ENCODE measurements at regions not wholly inside any gene's neighbourhood (a gene's known extent, or its start where the extent isn't known, plus 50 kb on each side); places are given as distances from the start of the nearest gene placed in this dataset.

DNA sequence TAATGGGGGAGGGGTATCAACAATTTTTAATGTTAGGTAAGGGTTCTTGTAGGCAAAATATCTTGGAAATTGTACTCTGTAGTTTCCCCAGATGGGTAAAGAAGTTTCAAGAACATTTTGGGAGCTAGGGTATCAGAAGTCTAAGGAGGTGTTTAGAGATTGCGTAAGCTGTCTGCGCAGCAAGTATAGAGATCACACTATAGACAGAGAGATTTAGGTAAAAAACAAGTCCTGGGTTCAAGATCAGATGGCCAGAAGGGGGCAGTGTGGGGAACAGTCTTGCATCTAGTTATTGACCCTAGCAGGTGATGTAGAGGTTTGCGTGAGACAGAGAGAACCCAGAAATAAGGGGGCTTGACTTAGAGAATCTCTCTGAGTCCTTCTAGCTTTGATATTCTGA lies 80.8 kb downstream of the S1PR1 start:
- no peak for DNase-seq

DNA sequence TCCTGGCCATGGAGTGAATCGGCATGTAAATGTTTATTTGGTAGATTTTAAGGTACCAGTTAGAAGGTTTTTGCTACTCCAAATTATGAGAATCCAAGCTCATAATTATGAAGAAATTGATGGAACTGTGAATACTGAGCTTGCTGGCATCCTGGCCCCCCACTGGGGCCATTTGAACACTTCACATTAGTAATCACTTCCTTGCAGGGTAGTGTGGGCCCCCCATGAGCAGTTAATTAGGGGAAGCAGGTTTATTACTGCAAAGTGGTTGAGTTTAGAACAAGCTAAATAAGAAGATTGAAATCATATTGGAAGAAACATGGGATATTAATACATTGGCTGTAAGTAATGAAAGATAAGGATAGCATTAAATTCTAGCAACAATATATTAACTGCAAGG lies 86.7 kb downstream of the S1PR1 start:
- DNase-seq: no peak

GRCh38 chr1:101325144-101325543 lies 88.3 kb downstream of the S1PR1 start:
- no peak for DNase-seq

GRCh38 chr1:101330427-101331130 lies 93.8 kb downstream of the S1PR1 start:
- DNase-seq: no peak

DNA sequence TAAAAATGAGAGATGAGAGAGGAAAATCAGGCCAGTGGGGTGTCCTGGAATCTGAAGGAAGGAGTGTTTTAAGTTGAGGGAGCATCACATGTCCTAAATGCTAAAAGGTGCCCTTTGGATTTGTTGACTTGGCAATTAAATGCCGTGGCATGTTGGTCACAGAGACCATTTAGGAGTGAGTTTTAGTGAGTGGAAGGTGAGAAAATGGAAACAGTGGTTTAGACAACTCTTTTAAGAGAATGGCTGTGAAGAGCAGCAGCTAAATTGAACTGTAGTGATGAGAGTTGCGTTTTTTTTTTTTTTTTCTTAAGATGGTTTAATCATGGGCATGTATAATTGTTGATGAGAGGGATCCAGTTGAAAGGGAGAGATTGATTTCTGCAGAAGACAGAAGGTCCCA lies 95.0 kb downstream of the S1PR1 start:
- DNase-seq: no peak

- DNase-seq: no peak
These were observed 95.8 kb downstream of the S1PR1 start for GRCh38 chr1:101332633-101333032.

- DNase-seq: no peak
These were observed 96.4 kb downstream of the S1PR1 start for GRCh38 chr1:101333186-101333585.

DNA sequence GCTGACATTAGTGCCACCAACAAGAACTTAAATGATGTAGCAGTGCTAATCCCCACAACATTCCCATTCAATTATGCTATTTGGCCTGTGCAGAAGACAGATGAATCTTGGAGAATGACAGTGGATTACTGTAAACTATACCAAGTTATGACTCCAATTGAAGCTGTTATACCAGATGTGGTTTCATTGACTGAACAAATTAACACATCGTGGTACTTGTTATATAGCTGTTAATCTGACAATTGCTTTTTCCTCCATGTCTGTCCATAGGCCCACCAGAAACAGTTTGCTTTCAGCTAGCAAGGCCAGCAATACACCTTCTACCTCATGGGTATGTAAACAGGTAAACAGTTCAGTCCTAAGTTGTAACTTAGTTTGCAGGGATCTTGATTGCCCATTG lies 101.1 kb downstream of the S1PR1 start:
- DNase-seq: no peak

- DNase-seq: peak; percentile 8
These were observed 102.1 kb downstream of the S1PR1 start for GRCh38 chr1:101338714-101339430.

DNA sequence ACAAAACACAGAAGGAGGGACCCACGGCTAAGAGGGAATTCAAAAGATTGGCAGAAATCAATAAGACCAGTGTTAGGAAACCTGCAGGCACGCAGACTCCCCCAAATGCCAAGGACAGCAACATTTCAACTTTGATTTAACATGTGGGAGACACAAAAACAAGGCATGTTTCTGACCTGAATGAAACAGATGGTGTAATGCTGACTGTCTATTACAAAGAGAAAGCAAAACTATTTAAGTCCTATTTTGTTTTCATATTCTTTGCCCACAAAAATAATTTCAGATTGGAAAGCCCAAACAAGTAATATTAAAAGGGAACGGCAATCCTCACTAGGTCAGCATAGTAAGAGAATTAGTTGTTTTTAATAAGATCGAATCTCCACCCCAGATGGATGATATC lies 107.9 kb downstream of the S1PR1 start:
- DNase-seq: no peak

DNA sequence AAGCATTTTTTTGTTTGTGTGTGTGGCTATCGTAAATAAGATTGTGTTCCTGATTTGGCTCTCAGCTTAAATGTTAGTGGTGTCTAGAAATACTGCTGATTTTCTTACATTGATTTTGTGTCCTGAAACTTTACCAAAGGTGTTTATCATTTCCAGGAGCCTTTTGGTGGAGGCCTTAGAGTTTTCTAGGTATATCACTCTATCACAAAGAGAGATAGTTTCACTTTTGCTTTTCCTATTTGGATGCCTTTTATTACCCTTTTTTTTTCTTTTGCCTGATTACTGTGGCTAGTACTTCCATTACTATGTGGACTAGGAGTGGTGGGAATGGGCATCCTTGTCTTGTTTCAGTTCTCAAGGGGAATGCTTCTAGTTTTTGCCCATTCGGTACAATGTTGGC lies 109.6 kb downstream of the S1PR1 start:
- no peak for DNase-seq

GRCh38 chr1:101356013-101356412 lies 119.2 kb downstream of the S1PR1 start:
- DNase-seq: no peak

GRCh38 chr1:101356604-101357443 lies 120.0 kb downstream of the S1PR1 start:
- DNase-seq: no peak

DNA sequence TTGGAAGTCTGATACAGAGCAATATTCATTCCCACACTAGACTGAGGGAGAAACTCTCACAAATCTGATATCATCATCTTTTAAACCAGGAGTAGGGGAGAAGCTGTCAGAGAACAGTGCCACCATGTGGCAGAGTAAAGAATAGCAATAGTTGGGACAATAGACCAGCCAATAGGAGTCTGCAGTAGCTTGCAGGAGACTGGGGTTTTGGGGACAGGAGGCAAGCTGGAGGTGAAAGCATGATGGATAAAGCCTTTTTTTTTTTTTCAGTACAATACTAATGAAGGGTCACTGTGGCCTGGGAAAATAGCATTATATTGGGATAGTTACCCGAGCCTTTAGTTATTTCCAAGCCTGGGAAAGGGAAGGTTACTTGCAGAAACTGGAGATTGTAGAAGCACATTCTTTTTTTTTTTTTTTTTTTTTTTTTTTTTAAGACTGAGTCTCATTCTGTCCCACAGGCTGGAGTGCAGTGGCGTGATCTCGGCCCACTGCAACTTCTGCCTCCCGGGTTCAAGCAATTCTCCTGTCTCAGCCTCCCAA lies 120.7 kb downstream of the S1PR1 start:
- peak; percentile 75 for DNase-seq

- peak; percentile 10 for DNase-seq
These were observed 123.7 kb downstream of the S1PR1 start for GRCh38 chr1:101360506-101360905.

- DNase-seq: no peak
These were observed 127.1 kb downstream of the S1PR1 start for GRCh38 chr1:101363891-101364318.

DNA sequence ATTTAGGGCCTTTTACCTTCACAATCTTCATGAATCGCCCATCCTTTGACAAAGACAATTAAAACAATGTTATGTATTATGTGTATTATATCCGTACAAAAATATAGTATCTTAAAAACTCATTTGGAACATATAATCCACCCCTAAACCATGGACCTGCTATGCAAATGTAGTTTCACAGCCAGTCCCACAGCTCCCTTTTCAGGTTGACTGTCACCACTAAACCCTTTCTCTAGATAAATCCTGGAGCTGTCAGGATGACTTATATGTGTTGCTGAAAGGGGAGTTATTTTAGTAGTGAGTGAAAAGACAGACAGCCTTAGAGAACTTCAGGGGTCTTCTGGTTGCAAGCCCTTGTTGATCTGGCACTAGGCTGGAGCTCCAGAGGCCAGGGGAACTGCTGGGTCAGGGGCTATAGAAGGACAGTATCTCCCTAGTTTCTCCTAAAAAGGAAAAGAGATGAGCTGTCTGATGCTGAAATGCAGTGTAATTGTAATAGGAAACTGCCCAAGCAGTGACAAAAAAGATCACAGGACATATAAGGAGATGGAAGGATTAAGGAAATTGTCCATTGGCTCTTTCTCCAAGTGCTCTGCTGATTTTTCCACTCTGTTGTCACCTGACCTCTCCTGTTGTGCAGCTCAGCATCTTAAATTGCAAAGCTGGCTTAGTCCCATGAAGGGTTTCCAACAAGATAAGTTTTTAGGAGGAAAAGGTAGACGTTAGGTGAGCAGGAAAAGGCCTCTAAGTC lies 127.7 kb downstream of the S1PR1 start:
- DNase-seq: no peak

DNA sequence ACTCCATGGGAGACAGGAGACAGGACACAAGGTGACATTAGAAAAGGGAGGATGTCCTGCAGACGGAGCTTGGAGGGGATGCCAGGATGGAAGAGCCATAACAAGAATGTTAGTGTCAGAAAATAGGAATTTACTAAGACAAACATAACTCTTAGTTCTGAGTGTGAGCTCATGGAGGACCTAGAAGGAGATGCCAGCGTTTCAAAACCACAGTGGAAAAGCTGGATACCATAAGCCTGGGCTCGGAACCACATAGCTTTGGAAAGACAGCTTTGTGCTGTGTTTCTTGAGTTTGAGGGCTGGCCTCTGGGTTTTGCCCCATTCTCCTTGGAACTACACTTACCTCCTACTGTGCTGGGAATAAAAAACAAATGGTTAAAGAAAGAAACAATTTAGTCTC lies 128.4 kb downstream of the S1PR1 start:
- DNase-seq: peak; percentile 7

DNA sequence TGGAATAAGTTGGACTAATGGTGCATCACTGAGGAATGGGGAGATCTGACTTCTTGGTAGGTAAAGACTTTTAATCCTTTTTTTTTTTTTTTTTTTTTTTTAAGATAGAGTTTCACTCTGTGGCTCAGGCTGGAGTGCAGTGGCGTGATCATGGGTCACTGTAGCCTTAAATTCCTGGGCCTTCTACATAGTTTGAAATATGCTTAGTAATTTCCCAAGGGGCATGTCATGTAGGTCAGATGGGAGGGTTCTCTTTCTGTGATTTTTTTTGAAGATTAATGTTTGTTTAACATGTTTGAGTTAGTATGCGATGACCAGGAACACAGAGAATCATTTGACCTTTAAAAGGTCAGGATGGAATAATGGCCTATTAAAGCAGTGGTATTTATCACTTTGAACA lies 129.1 kb downstream of the S1PR1 start:
- no peak for DNase-seq

DNA sequence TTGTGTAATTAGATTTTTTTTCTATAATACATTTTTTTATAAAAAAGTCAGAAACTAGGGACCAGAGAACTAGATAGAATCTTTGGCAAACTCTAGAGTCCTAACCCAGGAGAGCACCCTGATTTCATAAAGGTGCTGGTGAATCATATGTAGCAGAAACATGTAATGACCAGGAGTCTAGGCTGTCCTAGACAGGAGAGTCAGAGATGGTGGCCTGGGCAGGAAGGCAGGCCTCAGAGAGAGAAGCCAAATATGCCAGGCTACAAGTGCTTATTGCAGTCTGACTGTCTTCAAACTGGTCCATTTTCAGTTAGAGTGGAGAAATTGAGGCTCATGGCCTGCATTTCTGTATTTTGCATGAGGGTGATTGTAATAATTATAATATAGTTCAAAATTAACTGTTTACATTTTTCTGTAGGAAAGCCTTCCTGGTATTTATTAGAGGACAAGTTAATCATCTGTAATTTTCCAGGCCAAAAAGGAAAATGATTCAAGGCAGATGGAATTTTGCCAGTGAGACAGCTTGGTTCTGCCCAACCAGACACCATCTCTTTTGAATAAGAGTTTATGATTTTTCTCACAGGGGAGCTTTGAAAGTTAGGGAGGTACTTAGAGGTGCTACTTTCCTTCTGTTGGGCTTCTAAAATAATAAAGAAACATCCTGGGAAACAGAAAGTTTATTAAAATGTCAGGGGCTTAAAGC lies 129.8 kb downstream of the S1PR1 start:
- peak; percentile 40 for DNase-seq

DNA sequence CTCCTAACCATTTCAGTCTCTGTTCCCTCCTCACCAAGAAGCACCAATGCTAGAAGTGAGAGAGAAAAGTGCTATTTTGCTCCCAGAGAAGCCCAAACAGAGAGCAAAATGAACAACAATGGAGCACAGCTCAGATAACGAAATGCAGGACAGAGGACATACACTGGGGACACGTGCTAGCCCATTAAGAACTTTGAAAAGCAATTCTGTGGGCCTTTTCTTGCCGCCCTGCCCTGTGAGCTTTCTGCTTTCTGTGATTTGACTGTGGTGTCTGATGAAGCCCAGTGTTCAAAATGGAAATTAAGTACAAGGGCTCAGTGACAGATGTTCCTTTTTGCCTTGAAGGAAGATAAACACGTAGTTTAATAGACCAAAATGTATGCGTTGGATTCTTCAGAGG lies 130.8 kb downstream of the S1PR1 start:
- DNase-seq: no peak

GRCh38 chr1:101370488-101370887 lies 133.7 kb downstream of the S1PR1 start:
- DNase-seq: no peak

Measured in fibroblast of skin of abdomen (primary cell).